ENCODE measurements at regions not wholly inside any gene's neighbourhood (a gene's known extent, or its start where the extent isn't known, plus 50 kb on each side); places are given as distances from the start of the nearest gene placed in this dataset.

- DNase-seq = no peak
These were observed 91.5 kb upstream of the BEND6 start for GRCh38 chr6:56863366-56863765.

GRCh38 chr6:56862415-56863175 lies 92.3 kb upstream of the BEND6 start:
- DNase-seq = no peak

- no peak for DNase-seq
These were observed 94.4 kb upstream of the BEND6 start for GRCh38 chr6:56860475-56860874.

GRCh38 chr6:56856036-56856580 lies 98.8 kb upstream of the BEND6 start:
- DNase-seq = no peak

- no peak for DNase-seq
These were observed 100.8 kb upstream of the BEND6 start for GRCh38 chr6:56854086-56854485.

GRCh38 chr6:56853541-56853940 lies 101.4 kb upstream of the BEND6 start:
- no peak for DNase-seq

GRCh38 chr6:56852260-56853010 lies 102.5 kb upstream of the BEND6 start:
- DNase-seq = no peak

GRCh38 chr6:56851541-56852259 lies 103.2 kb upstream of the BEND6 start:
- peak; percentile 94 for DNase-seq

- DNase-seq = no peak
These were observed 103.8 kb upstream of the BEND6 start for GRCh38 chr6:56851074-56851473.

GRCh38 chr6:56850626-56851025 lies 104.3 kb upstream of the BEND6 start:
- no peak for DNase-seq

GRCh38 chr6:56849896-56850295 lies 105.0 kb upstream of the BEND6 start:
- no peak for DNase-seq

- no peak for DNase-seq
These were observed 106.8 kb upstream of the BEND6 start for GRCh38 chr6:56848105-56848504.

GRCh38 chr6:56845032-56845431 lies 109.9 kb upstream of the BEND6 start:
- DNase-seq = no peak

- peak; percentile 95 for DNase-seq
These were observed 111.2 kb upstream of the BEND6 start for GRCh38 chr6:56843476-56844349.

- DNase-seq = peak; percentile 83
These were observed 112.0 kb upstream of the BEND6 start for GRCh38 chr6:56842686-56843475.

GRCh38 chr6:56841751-56842150 lies 113.2 kb upstream of the BEND6 start:
- no peak for DNase-seq

- DNase-seq = no peak
These were observed 113.5 kb upstream of the BEND6 start for GRCh38 chr6:56841381-56841749.

- DNase-seq = peak; percentile 46
These were observed 114.2 kb upstream of the BEND6 start for GRCh38 chr6:56840467-56841380.

- DNase-seq = no peak
These were observed 115.2 kb upstream of the BEND6 start for GRCh38 chr6:56839533-56840183.

GRCh38 chr6:56838965-56839364 lies 115.9 kb upstream of the BEND6 start:
- DNase-seq = no peak

Data from NCI-H510A treated with DMSO at 0.1 percent for 48 hours (cell line).